NCI-H1694 (cell line): ENCODE measurements at regions not wholly inside any gene's neighbourhood (a gene's known extent, or its start where the extent isn't known, plus 50 kb on each side); places are given as distances from the start of the nearest gene placed in this dataset.

ENCODE experiments used
- DNase-seq: peaks from one replicate; lab custom pipeline; 2025; lab: John Stamatoyannopoulos, UW

GRCh38 chr4:19408490-19408889 lies 843.2 kb upstream of the SLIT2 start:
- DNase-seq: no peak

- no peak for DNase-seq
These were observed 844.9 kb upstream of the SLIT2 start for GRCh38 chr4:19406789-19407188.

GRCh38 chr4:19403786-19404370 lies 847.8 kb upstream of the SLIT2 start:
- no peak for DNase-seq

- no peak for DNase-seq
These were observed 849.1 kb upstream of the SLIT2 start for GRCh38 chr4:19402581-19403065.

- no peak for DNase-seq
These were observed 850.2 kb upstream of the SLIT2 start for GRCh38 chr4:19401301-19402080.

GRCh38 chr4:19400820-19401219 lies 850.9 kb upstream of the SLIT2 start:
- DNase-seq: no peak

- no peak for DNase-seq
These were observed 852.7 kb upstream of the SLIT2 start for GRCh38 chr4:19399001-19399400.

GRCh38 chr4:19386786-19387185 lies 864.9 kb upstream of the SLIT2 start:
- no peak for DNase-seq

GRCh38 chr4:19382993-19383756 lies 868.5 kb upstream of the SLIT2 start:
- DNase-seq: no peak

- DNase-seq: no peak
These were observed 870.6 kb upstream of the SLIT2 start for GRCh38 chr4:19381068-19381467.

GRCh38 chr4:19380600-19380999 lies 871.1 kb upstream of the SLIT2 start:
- DNase-seq: no peak

GRCh38 chr4:19379191-19379708 lies 872.5 kb upstream of the SLIT2 start:
- no peak for DNase-seq

- no peak for DNase-seq
These were observed 875.8 kb upstream of the SLIT2 start for GRCh38 chr4:19375931-19376330.

GRCh38 chr4:19375136-19375804 lies 876.4 kb upstream of the SLIT2 start:
- DNase-seq: no peak

- no peak for DNase-seq
These were observed 879.3 kb upstream of the SLIT2 start for GRCh38 chr4:19372390-19372789.

GRCh38 chr4:19368800-19369199 lies 882.9 kb upstream of the SLIT2 start:
- no peak for DNase-seq

GRCh38 chr4:19366916-19367315 lies 884.8 kb upstream of the SLIT2 start:
- DNase-seq: no peak

GRCh38 chr4:19358015-19358414 lies 893.7 kb upstream of the SLIT2 start:
- DNase-seq: no peak

GRCh38 chr4:19349416-19349815 lies 902.3 kb upstream of the SLIT2 start:
- DNase-seq: no peak

- no peak for DNase-seq
These were observed 903.0 kb upstream of the SLIT2 start for GRCh38 chr4:19348746-19349145.

GRCh38 chr4:19346636-19347035 lies 905.1 kb upstream of the SLIT2 start:
- DNase-seq: no peak

GRCh38 chr4:19329631-19330030 lies 922.1 kb upstream of the SLIT2 start:
- DNase-seq: no peak
